Left renal pelvis (tissue), 4 donors: ENCODE measurements at regions not wholly inside any gene's neighbourhood (a gene's known extent, or its start where the extent isn't known, plus 50 kb on each side); places are given as distances from the start of the nearest gene placed in this dataset.

Experiments
- DNase-seq, 4 donors: peaks; one replicate each; pipeline ENCODE4 v3.0.0-alpha.2; 2013; ENCODE audit warnings: low read depth in 4 of 4, low spot score in 3 of 4

GRCh38 chr15:89400116-89400781 lies 65.6 kb upstream of the POLG start:
- DNase-seq: no peak

GRCh38 chr15:89399238-89400115 lies 64.9 kb upstream of the POLG start:
- no peak for DNase-seq

- DNase-seq: no peak
Measured at GRCh38 chr15:89398896-89399237, 64.2 kb upstream of the POLG start.

DNA sequence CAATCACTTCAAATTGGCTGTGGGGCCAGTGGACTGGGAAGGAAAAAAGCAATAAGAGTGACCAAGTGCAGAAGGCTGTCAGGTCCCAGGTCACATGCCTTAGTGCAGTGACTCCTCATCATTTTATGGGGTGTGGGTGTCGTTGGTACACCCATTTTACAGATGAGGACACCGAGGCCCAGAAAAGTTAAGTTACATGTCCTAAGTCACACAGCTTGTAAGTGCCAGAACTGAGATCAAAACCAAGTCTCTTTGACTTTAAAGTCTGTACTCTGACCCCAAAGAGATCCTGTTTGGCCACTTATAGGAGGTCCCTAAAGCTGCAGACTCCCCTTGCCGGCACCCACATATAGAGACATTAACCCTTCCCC lies 63.0 kb upstream of the POLG start:
- no peak for DNase-seq

DNA sequence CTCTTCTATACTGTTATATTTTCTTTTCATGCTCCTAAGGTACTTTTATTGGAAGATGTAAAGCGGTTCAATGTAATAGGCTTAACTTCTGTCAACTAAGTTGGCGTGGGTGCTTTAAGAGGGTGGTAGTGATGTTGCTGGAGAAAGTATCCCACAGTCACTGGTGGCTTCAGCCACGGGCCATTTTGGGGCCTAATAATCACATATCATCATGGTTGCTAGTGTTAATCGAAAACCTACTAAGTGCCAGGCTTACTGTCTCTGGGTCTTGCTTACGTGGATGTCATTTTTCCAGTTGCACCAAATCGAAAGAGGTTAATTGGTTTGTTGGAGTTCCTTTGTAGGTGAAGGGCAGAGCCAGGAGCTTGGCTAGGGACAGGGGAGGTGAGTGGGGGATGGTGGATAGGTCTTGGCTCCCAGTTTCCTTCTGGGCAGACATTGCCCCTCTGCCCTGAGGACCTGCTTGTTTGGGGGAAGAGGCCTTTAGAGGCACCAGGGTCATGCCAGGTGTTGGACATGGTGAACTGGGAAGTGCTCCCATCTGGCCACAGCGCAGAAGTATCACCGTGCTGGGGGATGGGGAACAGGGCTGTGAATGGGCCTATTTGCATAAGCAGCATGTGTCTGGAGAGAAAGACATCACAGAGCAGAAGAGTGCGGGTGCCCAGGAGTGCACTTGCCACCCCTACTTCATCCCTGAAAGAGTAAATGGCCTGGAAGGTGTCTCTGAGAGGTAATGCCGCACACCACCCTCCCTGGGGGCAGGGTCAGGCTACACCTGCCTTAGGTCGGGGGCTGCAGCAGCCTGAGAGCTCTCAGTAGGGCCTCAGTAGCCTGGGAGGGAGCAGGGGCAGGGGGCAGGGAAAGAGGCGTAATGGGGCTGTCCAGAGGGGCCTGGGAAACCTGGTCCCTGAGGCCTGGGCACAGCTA lies 62.4 kb upstream of the POLG start:
- DNase-seq: no peak

- DNase-seq: no peak
Measured at GRCh38 chr15:89395996-89396395, 61.4 kb upstream of the POLG start.

DNA sequence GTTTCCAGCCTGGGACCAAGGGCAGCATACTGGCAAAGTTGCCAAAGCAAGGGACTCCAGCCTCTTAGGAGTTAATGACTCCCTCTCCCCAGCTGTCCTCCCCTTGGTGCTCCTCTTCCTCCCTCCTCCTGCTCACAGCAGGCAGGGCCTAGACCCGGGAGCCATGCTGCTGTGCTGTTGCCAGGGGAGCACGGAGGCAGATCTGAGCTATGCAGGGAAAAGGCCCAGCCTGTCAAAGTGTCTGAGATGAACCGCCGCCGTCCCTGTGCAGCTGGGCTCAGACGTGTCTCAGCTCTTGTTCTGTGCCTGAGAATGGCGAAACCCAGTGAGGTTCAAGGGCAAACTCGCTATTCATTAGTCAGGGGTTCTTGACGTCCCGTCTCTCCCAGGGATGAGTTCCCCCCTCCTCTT lies 60.8 kb upstream of the POLG start:
- no peak for DNase-seq

- no peak for DNase-seq
Measured at GRCh38 chr15:89395031-89395430, 60.4 kb upstream of the POLG start.

DNA sequence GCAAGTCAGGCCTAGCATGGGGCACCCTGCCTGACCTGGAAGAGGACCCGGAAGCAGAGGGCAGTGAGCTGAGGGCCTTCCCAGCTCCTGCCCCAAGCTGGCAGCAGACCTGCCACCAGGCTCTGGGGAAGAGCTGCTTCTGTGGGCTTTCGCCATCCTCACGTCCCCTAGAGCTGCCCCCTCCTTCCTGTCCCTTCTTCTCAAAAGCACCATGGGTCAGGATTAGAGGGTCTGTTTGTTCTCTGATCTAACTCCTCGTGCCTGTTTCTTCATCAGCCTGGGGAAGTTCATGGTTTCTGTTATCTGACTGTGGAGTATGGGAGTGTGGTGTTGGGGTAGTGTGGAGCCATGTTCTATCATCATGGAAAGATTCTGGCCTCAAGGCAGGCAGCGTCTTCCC lies 58.4 kb upstream of the POLG start:
- DNase-seq: no peak

DNA sequence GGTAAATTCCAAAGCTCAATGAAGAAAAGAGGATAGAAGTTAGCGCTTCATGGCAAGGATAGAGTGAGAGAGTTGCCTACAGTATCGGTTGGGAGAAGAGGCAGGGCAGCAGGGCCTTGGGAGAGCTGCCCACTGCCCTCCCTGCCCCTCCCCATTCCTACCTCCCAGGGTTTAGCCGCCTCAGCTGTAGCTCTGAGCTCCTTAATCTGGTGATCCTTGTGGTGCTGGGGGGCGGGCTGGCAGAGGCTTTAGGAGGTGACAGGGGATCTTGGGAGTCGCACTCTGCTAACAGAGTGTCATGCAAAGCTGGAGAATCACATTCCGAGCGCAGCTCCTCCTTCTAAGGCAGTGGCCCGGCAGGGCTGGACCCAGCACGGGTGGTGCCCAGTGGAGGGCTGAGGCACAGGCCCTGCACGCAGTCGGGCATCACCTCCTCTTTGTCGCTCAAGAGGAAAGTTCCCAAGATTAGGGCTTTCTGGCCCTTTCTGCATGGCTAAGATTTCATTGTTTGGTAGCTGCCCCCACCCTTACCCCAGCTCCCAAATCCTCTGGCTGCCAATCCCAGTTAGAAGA lies 57.1 kb upstream of the POLG start:
- no peak for DNase-seq

DNA sequence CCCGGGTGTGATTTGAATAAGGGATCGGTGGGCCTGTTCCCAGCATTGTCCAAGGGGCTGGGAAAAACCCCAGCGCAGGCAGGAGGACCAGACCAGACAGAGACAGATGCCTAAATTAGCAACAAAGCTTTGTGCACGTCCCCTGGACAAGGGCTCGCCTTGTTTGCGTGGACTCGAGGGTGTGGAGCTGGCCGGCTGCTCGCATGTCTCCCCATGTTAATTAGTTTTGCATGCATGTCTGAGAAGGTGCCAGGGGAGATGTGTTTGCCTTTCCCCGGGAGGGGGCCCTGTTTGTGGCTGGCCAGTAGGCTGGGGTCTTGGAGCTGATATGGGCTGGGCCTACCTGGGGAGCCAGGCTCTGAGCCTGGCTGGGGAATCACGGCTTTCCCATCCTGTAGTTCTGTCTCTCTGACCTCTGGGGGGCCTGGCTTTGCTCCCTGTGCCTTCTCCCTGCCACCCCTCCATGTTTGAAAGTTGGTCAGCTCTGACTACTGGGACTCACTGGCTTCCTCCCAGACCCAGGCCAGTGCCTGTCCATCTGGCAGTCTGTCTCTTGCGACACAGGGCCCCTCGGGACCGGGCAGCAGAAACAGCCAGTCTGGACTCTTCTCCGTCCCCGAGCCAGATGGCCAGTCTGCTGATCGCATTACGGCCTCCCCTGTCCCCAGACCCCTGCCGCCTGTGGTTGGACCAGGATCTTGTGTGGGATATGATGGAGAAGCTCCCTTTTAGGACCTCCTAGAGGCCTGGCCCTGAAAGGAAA lies 55.4 kb upstream of the POLG start:
- no peak for DNase-seq

GRCh38 chr15:89387140-89387903 lies 52.7 kb upstream of the POLG start:
- no peak for DNase-seq

- no peak for DNase-seq
Measured at GRCh38 chr15:89385596-89386331, 51.1 kb upstream of the POLG start.
